Stimulated activated CD4-positive, alpha-beta T cell treated with anti-CD3 and anti-CD28 coated beads, TNF-alpha, amount 100 ng/mL, for 4 hours (primary cell): ENCODE measurements at regions not wholly inside any gene's neighbourhood (a gene's known extent, or its start where the extent isn't known, plus 50 kb on each side); places are given as distances from the start of the nearest gene placed in this dataset.
"Not testable (repeated sequence)": the region's sequence is repeated elsewhere in the genome, so short reads cannot be mapped to it uniquely, and the experiment has no call there.

Source experiments
- DNase-seq, 3 experiments: peaks; one replicate each; pipeline ENCODE4 v3.0.0-alpha.2; 2020; ENCODE audit warnings: low read depth in 3 of 3

DNA sequence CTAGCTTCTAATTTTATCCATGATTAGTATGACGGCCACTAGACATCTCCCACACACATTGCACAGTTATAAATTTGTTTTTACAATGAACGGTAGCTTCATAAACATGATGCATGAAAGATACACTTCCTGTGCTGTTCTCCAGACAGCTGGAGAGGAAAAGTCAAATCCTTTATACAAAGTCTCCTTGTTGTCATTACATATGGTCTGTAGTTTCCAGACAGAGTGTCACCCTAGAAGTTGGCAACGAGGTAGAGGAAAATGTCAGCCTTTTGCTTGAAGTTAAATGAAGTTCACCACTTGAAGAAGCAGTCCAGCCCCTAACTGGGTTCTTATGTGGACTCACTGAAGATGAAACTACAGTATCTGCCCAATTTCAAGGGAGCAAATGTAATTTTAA lies 253.0 kb upstream of the P2RY1 start:
- DNase-seq = no peak

DNA sequence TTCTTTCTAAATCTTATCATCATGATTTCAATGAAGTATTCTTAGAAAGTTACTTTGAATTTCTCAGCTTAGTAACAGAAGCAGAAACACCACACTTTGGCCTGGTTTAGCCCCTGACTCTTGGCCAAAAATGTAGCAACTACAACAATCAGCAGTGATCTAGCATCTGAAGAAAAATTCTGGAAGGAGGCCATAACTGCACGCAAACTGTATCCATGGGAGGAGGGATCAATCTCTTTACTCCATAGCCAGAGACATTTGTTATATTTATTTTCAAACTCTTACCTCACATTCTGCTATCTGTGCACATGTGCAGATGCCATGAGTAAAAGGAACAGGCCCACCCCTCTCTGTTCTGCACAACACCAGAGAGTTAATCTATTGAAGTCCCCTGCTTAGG lies 251.0 kb upstream of the P2RY1 start:
- no peak for DNase-seq

DNA sequence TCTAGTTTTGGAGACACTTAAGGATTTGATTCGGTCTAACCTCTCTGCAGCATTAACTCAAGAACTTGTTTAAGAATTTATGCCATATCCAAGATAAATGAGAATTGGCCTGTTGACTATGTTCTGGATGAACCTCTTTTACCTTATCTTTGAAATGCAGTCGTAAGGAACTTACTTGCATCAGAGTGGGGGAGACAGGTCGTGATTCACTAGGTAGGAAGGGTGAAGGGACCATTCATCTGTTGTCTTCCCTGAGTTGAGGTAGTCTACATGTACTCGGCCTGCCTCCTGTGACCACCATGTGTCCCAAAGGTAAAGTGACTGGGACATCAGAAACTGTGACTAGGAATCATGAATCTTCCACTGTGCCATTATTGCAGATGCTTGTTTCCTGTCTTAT lies 248.0 kb upstream of the P2RY1 start:
- no peak for DNase-seq

GRCh38 chr3:152587861-152588260 lies 247.1 kb upstream of the P2RY1 start:
- DNase-seq = no peak

DNA sequence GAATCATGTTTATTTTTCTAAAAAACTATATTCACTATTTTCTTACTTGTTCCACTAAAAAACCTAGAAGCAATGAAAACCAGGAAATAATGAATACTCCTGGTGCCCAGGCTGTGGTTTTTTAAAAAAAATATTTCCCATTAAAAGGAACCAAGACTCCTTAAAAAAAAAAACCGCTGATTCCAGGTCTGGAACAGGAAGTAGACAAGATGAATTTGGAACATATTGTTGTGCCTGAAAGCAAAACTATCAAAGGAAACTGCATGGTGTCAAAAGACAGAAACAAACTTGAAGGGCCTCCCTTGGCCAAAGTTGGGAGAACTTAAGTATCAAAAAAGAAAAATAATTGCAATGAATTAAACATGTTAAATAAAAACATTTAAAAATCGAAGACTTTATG lies 245.3 kb upstream of the P2RY1 start:
- DNase-seq = no peak

- DNase-seq = no peak
These were observed 243.4 kb upstream of the P2RY1 start for GRCh38 chr3:152591515-152591914.

- DNase-seq = no peak
These were observed 241.7 kb upstream of the P2RY1 start for GRCh38 chr3:152593242-152593641.

- DNase-seq = no peak
These were observed 238.7 kb upstream of the P2RY1 start for GRCh38 chr3:152595975-152596821.

- not testable (repeated sequence) for DNase-seq
These were observed 238.1 kb upstream of the P2RY1 start for GRCh38 chr3:152596832-152597231.

- DNase-seq = no peak
These were observed 228.8 kb upstream of the P2RY1 start for GRCh38 chr3:152606146-152606545.

DNA sequence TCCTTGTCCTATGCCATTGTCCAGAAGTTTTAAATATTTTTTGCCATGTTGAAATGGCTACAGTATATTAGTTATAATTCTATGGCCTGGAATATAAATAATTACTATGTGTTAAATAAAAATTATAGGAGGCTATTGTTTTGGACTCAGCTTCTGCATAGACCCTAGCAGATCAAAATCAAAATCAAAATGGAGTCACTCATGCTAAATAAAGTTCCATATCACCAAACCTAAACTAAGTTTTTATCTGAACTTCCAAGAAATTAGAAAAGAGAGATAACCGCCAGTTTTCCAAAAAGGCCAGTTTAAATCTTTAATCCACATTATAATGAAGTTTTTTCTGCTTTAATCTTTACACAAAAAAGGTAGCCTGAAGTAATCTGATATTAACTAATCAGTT lies 227.8 kb upstream of the P2RY1 start:
- DNase-seq = no peak

DNA sequence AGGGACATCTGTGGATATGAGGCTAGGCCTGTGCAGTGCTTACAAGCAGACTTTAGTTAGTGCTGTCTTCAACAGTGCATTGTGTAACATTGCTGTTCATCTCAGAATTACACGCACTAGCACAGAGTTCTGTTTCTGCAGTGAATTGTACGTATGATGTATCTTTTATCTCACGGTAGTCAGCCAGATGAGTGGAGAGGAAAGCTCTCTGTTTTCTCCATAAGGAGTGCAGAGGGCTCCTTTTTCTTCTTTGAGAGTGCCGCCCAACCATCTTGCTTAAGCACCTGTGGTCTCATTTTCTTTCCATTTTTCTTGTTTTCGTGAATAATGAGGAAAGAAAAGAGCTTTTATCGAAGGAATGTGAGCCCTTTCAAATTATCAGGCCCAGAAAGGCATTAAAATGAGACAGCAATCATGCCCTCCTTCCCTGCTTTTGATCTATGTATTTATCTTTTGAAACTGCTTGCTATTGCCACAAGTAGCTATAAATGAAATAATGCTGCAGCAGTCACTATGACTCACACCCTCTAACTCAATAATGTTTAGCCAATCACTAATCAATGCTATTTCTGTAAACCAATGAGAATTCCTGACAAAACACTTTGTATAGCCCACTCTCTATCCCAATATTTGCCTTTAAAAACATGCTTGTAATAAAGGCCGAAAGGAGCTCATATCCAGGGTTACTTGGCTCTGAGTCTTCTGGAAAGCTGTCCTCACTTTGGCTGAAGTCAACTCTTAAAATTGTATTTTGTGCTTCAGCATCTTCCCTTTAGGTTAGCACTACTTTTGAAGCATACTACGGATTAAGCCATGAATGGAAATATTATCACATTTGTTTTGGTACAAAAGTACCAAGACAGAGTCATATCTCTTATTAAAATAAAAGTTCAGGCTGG lies 226.0 kb upstream of the P2RY1 start:
- DNase-seq = no peak

DNA sequence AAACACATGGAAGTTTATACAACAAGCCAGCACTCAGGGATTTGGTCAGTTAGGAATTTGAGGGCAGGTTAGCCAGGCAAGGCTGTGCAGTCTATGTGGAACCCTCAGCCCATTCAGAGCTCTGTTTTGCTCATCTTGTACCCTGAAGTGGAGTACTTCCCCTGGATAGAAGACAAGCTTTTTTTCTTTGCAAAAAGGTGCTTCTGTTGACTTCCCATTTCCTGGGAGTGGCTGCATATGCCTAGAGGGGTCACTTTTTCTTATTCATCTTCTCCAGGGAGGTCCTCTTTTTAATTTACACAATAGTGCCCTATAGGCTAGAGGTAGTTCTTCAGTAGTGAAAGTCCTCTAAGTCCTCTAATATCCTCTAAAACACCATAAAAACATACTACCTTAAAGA lies 225.0 kb upstream of the P2RY1 start:
- no peak for DNase-seq

DNA sequence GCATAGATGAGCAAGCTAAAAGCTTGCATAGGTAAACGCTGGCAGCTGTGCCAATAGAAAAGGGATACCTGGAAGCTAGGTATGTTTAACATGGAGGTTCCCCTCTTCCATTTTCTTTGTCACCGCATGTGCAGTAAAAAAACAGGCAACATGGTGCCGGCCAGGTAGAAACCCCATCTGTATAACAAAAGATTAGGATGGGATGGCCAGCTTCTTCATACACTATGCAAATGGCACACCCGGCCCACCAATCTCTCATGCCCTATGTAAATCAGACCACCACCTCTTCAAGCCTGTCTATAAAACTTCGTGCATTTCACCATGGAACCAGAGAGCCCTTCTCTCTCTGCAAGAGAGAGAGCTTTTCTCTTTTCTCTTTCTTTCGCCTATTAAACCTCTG lies 224.3 kb upstream of the P2RY1 start:
- no peak for DNase-seq

- no peak for DNase-seq
These were observed 223.0 kb upstream of the P2RY1 start for GRCh38 chr3:152611905-152612304.

DNA sequence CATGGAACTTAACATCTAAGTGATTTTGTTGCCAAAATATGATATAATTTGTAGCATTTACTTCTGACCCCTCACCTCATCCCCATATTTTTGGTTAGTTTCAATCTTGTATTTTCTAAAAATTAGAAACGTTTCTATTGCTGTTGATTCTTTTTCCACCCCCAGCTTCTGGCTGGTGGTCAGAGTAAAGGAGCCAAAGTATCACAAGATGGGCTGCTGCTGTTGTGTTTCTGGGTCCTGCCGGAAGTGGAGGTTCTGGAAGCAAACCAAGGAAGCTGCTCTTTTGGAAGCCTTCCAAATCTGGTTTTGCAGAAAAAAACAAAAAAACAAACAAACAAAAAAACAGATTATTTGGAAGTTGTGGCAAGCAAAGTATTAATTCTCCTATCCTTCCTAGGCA lies 221.1 kb upstream of the P2RY1 start:
- no peak for DNase-seq

- no peak for DNase-seq
These were observed 219.2 kb upstream of the P2RY1 start for GRCh38 chr3:152615681-152616080.

DNA sequence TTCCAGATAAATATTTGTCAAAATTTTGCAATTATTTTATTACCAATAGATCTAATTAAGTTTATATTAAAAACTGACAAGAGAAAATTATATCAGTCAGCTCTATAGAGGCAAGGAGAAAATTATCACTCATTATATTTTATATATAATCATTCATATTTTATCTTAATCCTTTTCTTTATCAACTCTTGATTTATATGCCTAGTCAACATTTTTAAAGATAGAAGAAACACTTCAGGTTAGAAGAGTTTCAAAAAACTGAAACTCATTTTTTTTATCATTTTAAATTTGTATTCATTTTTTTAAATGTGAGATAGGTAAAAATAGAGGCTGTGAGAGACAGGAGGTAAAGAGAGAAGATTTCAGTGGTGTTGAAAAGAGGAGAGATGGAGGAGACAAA lies 217.3 kb upstream of the P2RY1 start:
- no peak for DNase-seq

- DNase-seq = no peak
These were observed 216.4 kb upstream of the P2RY1 start for GRCh38 chr3:152618529-152618928.

- no peak for DNase-seq
These were observed 215.2 kb upstream of the P2RY1 start for GRCh38 chr3:152619691-152620090.

- DNase-seq = no peak
These were observed 214.5 kb upstream of the P2RY1 start for GRCh38 chr3:152620395-152620794.

GRCh38 chr3:152621006-152621868 lies 213.7 kb upstream of the P2RY1 start:
- no peak for DNase-seq
